Upper lobe of left lung (tissue), 4 donors: ENCODE measurements at regions not wholly inside any gene's neighbourhood (a gene's known extent, or its start where the extent isn't known, plus 50 kb on each side); places are given as distances from the start of the nearest gene placed in this dataset.

Experiments
- CTCF ChIP-seq, 6 experiments: fragments of 450-650 bp in 4 of 6; fragments of 200-600 bp in 2 of 6; sonication (generic) in 2 of 6; IDR thresholded peaks; one replicate each; pipeline ENCODE4 v1.5.1; 2016 to 2019; ENCODE audit warnings: antibody characterized with exemption in 6 of 6
- EP300 ChIP-seq, 4 donors: sonication (generic); formaldehyde crosslinking; IDR thresholded peaks; one replicate each; pipeline ENCODE4 v1.5.1; 2017; ENCODE audit warnings: antibody characterized with exemption in 4 of 4, control low read depth in 2 of 4

GRCh38 chr7:13185139-13185538 lies 497.7 kb downstream of the ARL4A start:
- TF ChIP-seq EP300 (IDR thresholded peaks at IDR 0.05) (no peak), CTCF (IDR thresholded peaks at IDR 0.05) (no peak)
